HEK293 (cell line): ENCODE measurements at regions not wholly inside any gene's neighbourhood (a gene's known extent, or its start where the extent isn't known, plus 50 kb on each side); places are given as distances from the start of the nearest gene placed in this dataset.

Source experiments
- CTCF ChIA-PET: fragments of 350-600 bp; formaldehyde crosslinking; extraction: SDS; loops from one replicate; lab custom pipeline; 2021; ENCODE audit warnings: antibody characterized with exemption; lab: Yijun Ruan, JAX
- POLR2A ChIA-PET: fragments of 300-600 bp; formaldehyde crosslinking; extraction: SDS; loops from one replicate; lab custom pipeline; 2020; ENCODE audit warnings: antibody characterized with exemption, inconsistent platforms; lab: Yijun Ruan, JAX
- H3K27ac ChIP-seq: fragments of 200-500 bp; sonication (Bioruptor generic); 2 replicates; pipeline ENCODE4 v1.5.1; 2014; ENCODE audit warnings: low read depth, low read length, control low read depth, inconsistent platforms; ENCODE audit errors: extremely low read depth
- H3K36me3 ChIP-seq, 2 experiments: fragments of 200-500 bp in 1 of 2; sonication (Bioruptor generic) in 1 of 2; 1 replicate in 1 of 2; 2 replicates in 1 of 2; pipeline ENCODE4 v1.5.1; 2014 to 2017; ENCODE audit warnings: inconsistent platforms in 2 of 2, low read length in 2 of 2; ENCODE audit not compliant: control insufficient read depth in 2 of 2, insufficient read depth in 1 of 2
- H3K4me1 ChIP-seq: fragments of 200-500 bp; sonication (Bioruptor generic); 2 replicates; pipeline ENCODE4 v1.5.1; 2014; ENCODE audit warnings: mild to moderate bottlenecking, low read length, inconsistent platforms; ENCODE audit not compliant: control insufficient read depth, insufficient read depth
- H3K4me3 ChIP-seq: 2 replicates; pipeline ENCODE4 v1.5.1; 2011; ENCODE audit warnings: low read depth, mild to moderate bottlenecking, control low read depth, low read length, moderate library complexity
- H3K9me3 ChIP-seq: fragments of 200-500 bp; sonication (Bioruptor generic); 2 replicates; pipeline ENCODE4 v1.5.1; 2014; ENCODE audit warnings: low read depth, low read length, inconsistent platforms; ENCODE audit not compliant: control insufficient read depth, insufficient read depth
- BCL11B ChIP-seq: fragments of 450-650 bp; formaldehyde crosslinking; IDR thresholded peaks from 2 replicates; pipeline ENCODE4 v1.5.1; 2016; ENCODE audit warnings: low read depth, missing biosample characterization, missing genetic modification characterization
- HOXC10 ChIP-seq: sonication (generic); formaldehyde crosslinking; IDR thresholded peaks from 2 replicates; pipeline ENCODE4 v1.8.1; 2023; ENCODE audit warnings: mild to moderate bottlenecking, missing genetic modification reagents
- IKZF3 ChIP-seq: fragments of 450-650 bp; IDR thresholded peaks from 2 replicates; pipeline ENCODE4 v1.5.0; 2018; ENCODE audit warnings: missing biosample characterization, mild to moderate bottlenecking, missing genetic modification characterization, moderate library complexity
- KLF16 ChIP-seq: fragments of 450-650 bp; formaldehyde crosslinking; IDR thresholded peaks from 2 replicates; pipeline ENCODE4 v1.5.1; 2017; ENCODE audit warnings: missing biosample characterization, missing genetic modification characterization
- PRDM6 ChIP-seq: fragments of 450-650 bp; formaldehyde crosslinking; IDR thresholded peaks from 2 replicates; pipeline ENCODE4 v1.5.1; 2017; ENCODE audit warnings: missing biosample characterization, missing genetic modification characterization
- SP2 ChIP-seq: fragments of 450-650 bp; formaldehyde crosslinking; IDR thresholded peaks from 2 replicates; pipeline ENCODE4 v1.5.1; 2016; ENCODE audit warnings: missing biosample characterization, missing genetic modification characterization
- WT1 ChIP-seq: fragments of 450-650 bp; formaldehyde crosslinking; IDR thresholded peaks from 2 replicates; pipeline ENCODE4 v1.5.1; 2016; ENCODE audit warnings: missing biosample characterization, missing genetic modification characterization
- YY1 ChIP-seq: fragments of 450-650 bp; formaldehyde crosslinking; IDR thresholded peaks from 2 replicates; pipeline ENCODE4 v1.5.1; 2018; ENCODE audit warnings: missing biosample characterization, missing genetic modification characterization
- ZBTB1 ChIP-seq: fragments of 450-650 bp; formaldehyde crosslinking; IDR thresholded peaks from 2 replicates; pipeline ENCODE4 v1.5.1; 2016; ENCODE audit warnings: missing biosample characterization, missing genetic modification characterization
- ZFP3 ChIP-seq: fragments of 450-650 bp; formaldehyde crosslinking; IDR thresholded peaks from 2 replicates; pipeline ENCODE4 v1.5.1; 2016; ENCODE audit warnings: low read depth, missing biosample characterization, missing genetic modification characterization
- ZNF10 ChIP-seq: fragments of 450-650 bp; formaldehyde crosslinking; IDR thresholded peaks from 2 replicates; pipeline ENCODE4 v1.5.1; 2017; ENCODE audit warnings: missing biosample characterization, missing genetic modification characterization
- ZNF202 ChIP-seq: fragments of 450-650 bp; formaldehyde crosslinking; IDR thresholded peaks from 2 replicates; pipeline ENCODE4 v1.5.1; 2016; ENCODE audit warnings: missing biosample characterization, missing genetic modification characterization, borderline replicate concordance
- ZNF223 ChIP-seq: fragments of 450-650 bp; formaldehyde crosslinking; IDR thresholded peaks from 2 replicates; pipeline ENCODE4 v1.5.1; 2016; ENCODE audit warnings: missing biosample characterization, missing genetic modification characterization
- ZNF274 ChIP-seq, 2 experiments: fragments of 200-500 bp in 1 of 2; fragments of 450-650 bp in 1 of 2; sonication (Bioruptor generic) in 1 of 2; formaldehyde crosslinking in 1 of 2; IDR thresholded peaks; 2 replicates each; pipeline versions ENCODE4 v1.5.1 to v1.6.1; 2014 to 2016; ENCODE audit warnings: borderline replicate concordance in 1 of 2, inconsistent platforms in 1 of 2, low read length in 1 of 2, missing biosample characterization in 1 of 2, missing genetic modification characterization in 1 of 2
- ZNF335 ChIP-seq: fragments of 450-650 bp; formaldehyde crosslinking; conservative IDR thresholded peaks from 2 replicates; pipeline ENCODE4 v1.5.1; 2016; ENCODE audit warnings: missing biosample characterization, missing genetic modification characterization
- ZNF404 ChIP-seq: fragments of 450-650 bp; formaldehyde crosslinking; IDR thresholded peaks from 2 replicates; pipeline ENCODE4 v1.5.1; 2017; ENCODE audit warnings: missing biosample characterization, missing genetic modification characterization
- ZNF423 ChIP-seq: fragments of 450-650 bp; formaldehyde crosslinking; IDR thresholded peaks from 2 replicates; pipeline ENCODE4 v1.5.1; 2016; ENCODE audit warnings: missing biosample characterization, missing genetic modification characterization
- ZNF544 ChIP-seq: fragments of 450-650 bp; formaldehyde crosslinking; IDR thresholded peaks from 2 replicates; pipeline ENCODE4 v1.5.0; 2017; ENCODE audit warnings: missing biosample characterization, missing genetic modification characterization
- ZNF549 ChIP-seq: fragments of 450-650 bp; IDR thresholded peaks from 2 replicates; pipeline ENCODE4 v1.5.1; 2018; ENCODE audit warnings: missing biosample characterization, missing genetic modification characterization, mild to moderate bottlenecking, inconsistent platforms, moderate library complexity
- ZNF610 ChIP-seq: fragments of 450-650 bp; formaldehyde crosslinking; IDR thresholded peaks from 2 replicates; pipeline ENCODE4 v1.5.1; 2016; ENCODE audit warnings: missing biosample characterization, missing genetic modification characterization, borderline replicate concordance
- ZNF701 ChIP-seq: fragments of 450-650 bp; formaldehyde crosslinking; IDR thresholded peaks from 2 replicates; pipeline ENCODE4 v1.5.1; 2016; ENCODE audit warnings: missing biosample characterization, missing genetic modification characterization
- ZNF768 ChIP-seq: fragments of 450-650 bp; formaldehyde crosslinking; IDR thresholded peaks from 2 replicates; pipeline ENCODE4 v1.5.1; 2018; ENCODE audit warnings: missing biosample characterization, mild to moderate bottlenecking, missing genetic modification characterization
- TF ChIP-seq, protein P1 (sequence below): fragments of 450-650 bp; IDR thresholded peaks from 2 replicates; pipeline ENCODE4 v1.5.1; 2018; ENCODE audit warnings: missing biosample characterization, missing genetic modification characterization

DNA sequence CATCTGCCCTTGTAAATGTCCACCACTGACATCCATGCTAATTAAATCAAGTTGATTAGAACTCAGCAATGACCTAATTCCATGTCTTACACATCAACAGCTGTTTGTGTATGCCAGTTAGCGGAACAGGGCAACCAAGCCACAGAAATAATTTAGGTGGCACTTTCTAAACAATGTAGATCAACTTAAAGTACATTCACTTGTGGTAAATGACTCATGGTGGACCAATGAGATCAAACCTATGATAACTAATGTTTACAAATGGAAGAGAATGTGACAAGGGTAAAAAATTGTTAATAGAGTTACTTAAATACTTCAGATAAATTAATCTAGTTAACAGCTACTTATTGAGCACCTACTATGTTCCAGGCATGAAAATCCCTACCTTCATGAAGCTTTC lies 63.1 kb upstream of the ICA1 start:
- Histone ChIP-seq H3K27ac (no peak overlapping the region), H3K36me3 (peaks cover 0 to 11% of the 10 kb centered on the region in 2 experiments; a peak in 1 of 3 replicates), H3K4me1 (no peaks in the 10 kb centered on the region), H3K9me3 (no peaks in the 10 kb centered on the region), H3K4me3 (no peak overlapping the region)
- ChIA-PET CTCF (interaction anchor here (0.6 kb wide), 1 partner anchor 9 kb away, joined by 3 read pairs; no protein-coding TSS in a partner anchor), POLR2A (no interaction called here)
- TF ChIP-seq ZNF610 (no peak), ZNF335 (tag by site-specific recombination) (no peak), ZFP3 (tag by site-specific recombination) (no peak), ZNF768 (no peak), ZNF701 (tag by site-specific recombination) (no peak), ZBTB1 (no peak)

- Histone ChIP-seq H3K4me3 (no peak overlapping the region), H3K9me3 (no peaks in the 10 kb centered on the region), H3K4me1 (no peaks in the 10 kb centered on the region), H3K36me3 (peaks cover 0 to 11% of the 10 kb centered on the region in 2 experiments; a peak in 1 of 3 replicates), H3K27ac (no peak overlapping the region)
- CTCF ChIA-PET, result interaction anchor here (0.6 kb wide), 1 partner anchor 31 kb away, joined by 3 read pairs; no protein-coding TSS in a partner anchor
- POLR2A ChIA-PET, result no interaction called here
- TF ChIP-seq ZNF223 (tag by site-specific recombination) (no peak), ZNF610 (no peak), ZNF544 (no peak), ZNF404 (tag by site-specific recombination) (no peak), IKZF3 (tag by site-specific recombination) (no peak), ZNF549 (no peak), ZNF10 (no peak), BCL11B (no peak), SP2 (tag by site-specific recombination) (no peak), YY1 (no peak), PRDM6 (no peak), KLF16 (tag by site-specific recombination) (no peak), ZNF423 (tag by site-specific recombination) (no peak), WT1 (tag by site-specific recombination) (no peak), HOXC10 (CRISPR knock-in tag) (no peak), ZNF202 (tag by site-specific recombination) (no peak), ZNF274 (IDR thresholded peaks at IDR 0.05; ENCODE audit: low read length) (no peak), ZNF274 (tag by site-specific recombination; IDR thresholded peaks at IDR 0.05; ENCODE audit: borderline replicate concordance) (no peak)
- TF ChIP-seq, protein P1, sequence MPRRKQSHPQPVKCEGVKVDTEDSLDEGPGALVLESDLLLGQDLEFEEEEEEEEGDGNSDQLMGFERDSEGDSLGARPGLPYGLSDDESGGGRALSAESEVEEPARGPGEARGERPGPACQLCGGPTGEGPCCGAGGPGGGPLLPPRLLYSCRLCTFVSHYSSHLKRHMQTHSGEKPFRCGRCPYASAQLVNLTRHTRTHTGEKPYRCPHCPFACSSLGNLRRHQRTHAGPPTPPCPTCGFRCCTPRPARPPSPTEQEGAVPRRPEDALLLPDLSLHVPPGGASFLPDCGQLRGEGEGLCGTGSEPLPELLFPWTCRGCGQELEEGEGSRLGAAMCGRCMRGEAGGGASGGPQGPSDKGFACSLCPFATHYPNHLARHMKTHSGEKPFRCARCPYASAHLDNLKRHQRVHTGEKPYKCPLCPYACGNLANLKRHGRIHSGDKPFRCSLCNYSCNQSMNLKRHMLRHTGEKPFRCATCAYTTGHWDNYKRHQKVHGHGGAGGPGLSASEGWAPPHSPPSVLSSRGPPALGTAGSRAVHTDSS, result no peak
Observed at GRCh38 chr7:8327199-8327598, 65.2 kb upstream of the ICA1 start.
